Endothelial cell of umbilical vein (primary cell): ENCODE measurements at regions not wholly inside any gene's neighbourhood (a gene's known extent, or its start where the extent isn't known, plus 50 kb on each side); places are given as distances from the start of the nearest gene placed in this dataset.

ENCODE experiments used
- BruUV-seq: library from RNA; stranded (reverse); fragments of 400-500 nt; replicated peaks from 2 replicates; lab custom pipeline; 2021; lab: Mats Ljungman, UMichigan
- CTCF ChIA-PET: fragments of 300-600, 350-600 bp; sonication (Branson Sonifier 250); formaldehyde crosslinking; loops from one replicate; lab custom pipeline; 2021; ENCODE audit warnings: antibody characterized with exemption, inconsistent platforms; lab: Charles Lee
- POLR2A ChIA-PET: fragments of 300-600, 350-600 bp; sonication (Branson Sonifier 250); formaldehyde crosslinking; loops from one replicate; lab custom pipeline; 2021; ENCODE audit warnings: antibody characterized with exemption, inconsistent platforms; lab: Charles Lee
- DNase-seq: peaks from one replicate; pipeline ENCODE4 v3.0.0-alpha.2; 2011; ENCODE audit warnings: low read depth, low spot score
- FAIRE-seq: peaks from 2 replicates; lab custom pipeline; 2011; peaks lifted over from hg19 to GRCh38; lab: Jason Lieb, UNC
- H2AFZ ChIP-seq: 2 replicates; pipeline ENCODE4 v1.6.0; 2012; ENCODE audit warnings: low read depth, low read length, control low read depth, inconsistent platforms
- H3K27ac ChIP-seq: 2 replicates; pipeline ENCODE4 v1.5.1; 2011; ENCODE audit warnings: low read depth, mild to moderate bottlenecking, control low read depth, low read length, moderate library complexity; ENCODE audit not compliant: insufficient read depth
- H3K27me3 ChIP-seq, 2 experiments: 2 replicates each; pipeline versions ENCODE4 v1.6.0 to v1.6.1; 2011; ENCODE audit warnings: low read length in 2 of 2, mixed read lengths in 1 of 2; ENCODE audit not compliant: control insufficient read depth in 2 of 2, insufficient read depth in 2 of 2
- H3K36me3 ChIP-seq, 2 experiments: 2 replicates in 1 of 2; 3 replicates in 1 of 2; pipeline ENCODE4 v1.5.1; 2011; ENCODE audit warnings: low read length in 2 of 2, mild to moderate bottlenecking in 1 of 2, moderate library complexity in 1 of 2; ENCODE audit not compliant: control insufficient read depth in 2 of 2, insufficient read depth in 2 of 2; ENCODE audit errors: extremely low read depth in 1 of 2
- H3K4me1 ChIP-seq: 3 replicates; pipeline ENCODE4 v1.5.1; 2011; ENCODE audit warnings: mild to moderate bottlenecking, low read length; ENCODE audit not compliant: control insufficient read depth, insufficient read depth; ENCODE audit errors: extremely low read depth
- H3K4me2 ChIP-seq: 2 replicates; pipeline ENCODE4 v1.6.1; 2011; ENCODE audit warnings: low read length, control low read depth, mixed read lengths; ENCODE audit not compliant: insufficient read depth
- H3K4me3 ChIP-seq, 3 experiments: fragments of 200-600 bp in 1 of 3; sonication (generic), shearing (Covaris generic) in 1 of 3; replicated peaks in 1 of 3; 2 replicates each; pipeline ENCODE4 v1.5.1; 2011 to 2016; ENCODE audit warnings: control low read depth in 3 of 3, low read length in 3 of 3, mild to moderate bottlenecking in 2 of 3, inconsistent platforms in 1 of 3, low read depth in 1 of 3, moderate library complexity in 1 of 3; ENCODE audit not compliant: insufficient read depth in 1 of 3
- H3K79me2 ChIP-seq: 2 replicates; pipeline ENCODE4 v1.6.0; 2012; ENCODE audit warnings: low read length, inconsistent platforms; ENCODE audit not compliant: control insufficient read depth, insufficient read depth
- H3K9ac ChIP-seq: replicated peaks from 2 replicates; pipeline ENCODE3; 2011; ENCODE audit warnings: low read length, control low read depth; ENCODE audit not compliant: insufficient read depth; ENCODE audit errors: extremely low read depth
- H3K9me1 ChIP-seq: replicated peaks from 3 replicates; pipeline ENCODE4 v1.6.0; 2011; ENCODE audit warnings: mild to moderate bottlenecking, low read length; ENCODE audit not compliant: control insufficient read depth, insufficient read depth; ENCODE audit errors: extremely low read depth
- H3K9me3 ChIP-seq: replicated peaks from 2 replicates; pipeline ENCODE4 v1.5.1; 2012; ENCODE audit warnings: low read length, inconsistent platforms; ENCODE audit not compliant: control insufficient read depth, insufficient read depth
- H4K20me1 ChIP-seq: replicated peaks from 2 replicates; pipeline ENCODE3; 2011; ENCODE audit warnings: mild to moderate bottlenecking, low read length; ENCODE audit not compliant: control insufficient read depth, insufficient read depth; ENCODE audit errors: extremely low read depth
- CTCF ChIP-seq, 2 donors: IDR thresholded peaks; 1 replicate in 1 of 2; 2 replicates in 1 of 2; pipeline ENCODE4 v1.5.1; 2011; ENCODE audit warnings: low read length in 2 of 2, mild to moderate bottlenecking in 2 of 2, moderate library complexity in 2 of 2, control low read depth in 1 of 2, inconsistent platforms in 1 of 2, low read depth in 1 of 2; ENCODE audit not compliant: insufficient read depth in 1 of 2; ENCODE audit errors: extremely low read depth in 1 of 2
- EZH2 ChIP-seq: IDR thresholded peaks from 2 replicates; pipeline ENCODE4 v1.6.1; 2012; ENCODE audit warnings: borderline replicate concordance, low read depth, mild to moderate bottlenecking, moderate library complexity, low read length, inconsistent platforms; ENCODE audit not compliant: severe bottlenecking
- FOS ChIP-seq: IDR thresholded peaks from 2 replicates; pipeline ENCODE4 v1.6.1; 2011; ENCODE audit warnings: mild to moderate bottlenecking, low read length, moderate library complexity, borderline replicate concordance; ENCODE audit not compliant: insufficient read depth
- GATA2 ChIP-seq: IDR thresholded peaks from 2 replicates; pipeline ENCODE4 v1.7.0; 2011; ENCODE audit warnings: low read depth, mild to moderate bottlenecking, moderate library complexity, mixed read lengths, low read length; ENCODE audit not compliant: insufficient read length, insufficient read depth
- JUN ChIP-seq: IDR thresholded peaks from 2 replicates; pipeline ENCODE4 v1.6.1; 2011; ENCODE audit warnings: borderline replicate concordance, low read depth; ENCODE audit not compliant: insufficient read length, insufficient read depth
- MAX ChIP-seq: IDR thresholded peaks from 2 replicates; pipeline ENCODE4 v1.6.1; 2011; ENCODE audit not compliant: insufficient read depth, insufficient read length
- MYC ChIP-seq: IDR thresholded peaks from one replicate; pipeline ENCODE4 v1.6.1; 2011; ENCODE audit warnings: mild to moderate bottlenecking, low read depth, low read length
- POLR2A ChIP-seq: IDR thresholded peaks from 2 replicates; pipeline ENCODE4 v1.6.1; 2012; ENCODE audit warnings: low read depth, mild to moderate bottlenecking, control low read depth, low read length
- POLR2AphosphoS5 ChIP-seq: IDR thresholded peaks from 2 replicates; pipeline ENCODE4 v1.6.1; 2012; ENCODE audit warnings: low read depth, mild to moderate bottlenecking, control low read depth, low read length, moderate library complexity; ENCODE audit not compliant: insufficient read depth
- dilution Hi-C: fragments of 300-500 bp; cut with MboI; formaldehyde crosslinking; loops from one replicate; pipeline ENCODE4 v1.15.0; 2019; ENCODE audit warnings: low sequenced_read_pairs; ENCODE audit not compliant: extremely low pct_ligation_motif_present
- intact Hi-C: fragments of 100-400 bp; cut with micrococcal nuclease; formaldehyde crosslinking; loops from one replicate; pipeline ENCODE4 v1.10.0; 2022

- TF ChIP-seq POLR2AphosphoS5, result no peak
- TF ChIP-seq MYC, result no peak
- TF ChIP-seq EZH2, result no peak
- no peak for TF ChIP-seq GATA2
- no peak for TF ChIP-seq JUN
- TF ChIP-seq POLR2A, result no peak
- no peak for TF ChIP-seq FOS
- TF ChIP-seq MAX, result no peak
- TF ChIP-seq CTCF (IDR thresholded peaks at IDR 0.05; ENCODE audit: extremely low read depth in 1 of 2, insufficient read depth in 1 of 2, low read depth in 1 of 2, low read length in 2 of 2), result no peak
- FAIRE-seq, result no peak
- Histone ChIP-seq H3K4me3 (no peak overlapping the region), H3K27me3 (no peaks in the 10 kb centered on the region), H3K4me1 (no peaks in the 10 kb centered on the region), H3K36me3 (no peaks in the 10 kb centered on the region), H3K9me1 (no peaks in the 10 kb centered on the region), H4K20me1 (no peaks in the 10 kb centered on the region), H3K9ac (no peak overlapping the region), H3K9me3 (no peaks in the 10 kb centered on the region), H3K27ac (no peak overlapping the region), H3K79me2 (no peaks in the 10 kb centered on the region), H3K4me2 (no peak overlapping the region), H2AFZ (no peak overlapping the region)
- POLR2A ChIA-PET, result no interaction called here
- CTCF ChIA-PET, result no interaction called here
- dilution Hi-C loops, result no loop called here
- intact Hi-C loops, result no loop called here
- BruUV-seq, result no TSS peak
- no peak for DNase-seq
These were observed 250.4 kb downstream of the RAB28 start for GRCh38 chr4:13233755-13234154.
